ENCODE measurements at regions not wholly inside any gene's neighbourhood (a gene's known extent, or its start where the extent isn't known, plus 50 kb on each side); places are given as distances from the start of the nearest gene placed in this dataset.

GRCh38 chr5:6861667-6862066 is 148.4 kb downstream of the TENT4A start:
- TF ChIP-seq CTCF (IDR thresholded peaks at IDR 0.05; ENCODE audit: control extremely low read depth, extremely low read depth, low read depth, missing control alignments) = no peak
- ChIA-PET CTCF (no interaction called here), POLR2A (no interaction called here)
- DNase-seq (ENCODE audit: extremely low spot score) = no peak

GRCh38 chr5:6862306-6862705 is 149.1 kb downstream of the TENT4A start:
- no peak for TF ChIP-seq CTCF (IDR thresholded peaks at IDR 0.05; ENCODE audit: control extremely low read depth, extremely low read depth, low read depth, missing control alignments)
- ChIA-PET POLR2A (no interaction called here), CTCF (no interaction called here)
- no peak for DNase-seq (ENCODE audit: extremely low spot score)

GRCh38 chr5:6867712-6868111 is 154.5 kb downstream of the TENT4A start:
- ChIA-PET CTCF (no interaction called here), POLR2A (no interaction called here)
- TF ChIP-seq CTCF (IDR thresholded peaks at IDR 0.05; ENCODE audit: control extremely low read depth, extremely low read depth, low read depth, missing control alignments) = no peak
- no peak for DNase-seq (ENCODE audit: extremely low spot score)

- POLR2A ChIA-PET = no interaction called here
- no peak for TF ChIP-seq CTCF (IDR thresholded peaks at IDR 0.05; ENCODE audit: control extremely low read depth, extremely low read depth, low read depth, missing control alignments)
These were observed 154.9 kb downstream of the TENT4A start for GRCh38 chr5:6868171-6868570.

GRCh38 chr5:6868575-6869215 is 155.5 kb downstream of the TENT4A start:
- ChIA-PET CTCF (interaction anchor here (0.8 kb wide), 1 partner anchor 12 kb away, joined by 3 read pairs; no protein-coding TSS in a partner anchor), POLR2A (no interaction called here)
- TF ChIP-seq CTCF (IDR thresholded peaks at IDR 0.05; ENCODE audit: control extremely low read depth, extremely low read depth, low read depth, missing control alignments) = no peak
- DNase-seq (ENCODE audit: extremely low spot score) = no peak

More at GRCh38 chr5:6868171-6868570, 154.9 kb downstream of the TENT4A start:
- no peak for DNase-seq (ENCODE audit: extremely low spot score)
- CTCF ChIA-PET = no interaction called here

- TF ChIP-seq CTCF (IDR thresholded peaks at IDR 0.05; ENCODE audit: control extremely low read depth, extremely low read depth, low read depth, missing control alignments) = no peak
- CTCF ChIA-PET = no interaction called here
- no peak for DNase-seq (ENCODE audit: extremely low spot score)
- POLR2A ChIA-PET = no interaction called here
These were observed 156.4 kb downstream of the TENT4A start for GRCh38 chr5:6869677-6870076.

Data from GM10248 (cell line).